ENCODE measurements at regions not wholly inside any gene's neighbourhood (a gene's known extent, or its start where the extent isn't known, plus 50 kb on each side); places are given as distances from the start of the nearest gene placed in this dataset.

GRCh38 chr2:199160081-199160480 is 297.7 kb downstream of the SATB2 start:
- DNase-seq: no peak
- H3K27ac Mint-ChIP-seq: no peak overlapping the region
- H3K9me3 Mint-ChIP-seq: peaks cover 13% of the 10 kb centered on the region
- H3K27me3 Mint-ChIP-seq: no peaks in the 10 kb centered on the region
- H3K4me1 Mint-ChIP-seq (ENCODE audit: low read depth): no peaks in the 10 kb centered on the region
- H3K4me3 Mint-ChIP-seq: no peak overlapping the region
- no peaks in the 10 kb centered on the region for H3K36me3 Mint-ChIP-seq (ENCODE audit: low read depth)

GRCh38 chr2:199148076-199148845 is 309.5 kb downstream of the SATB2 start:
- no peaks in the 10 kb centered on the region for H3K4me1 Mint-ChIP-seq (ENCODE audit: low read depth)
- no peaks in the 10 kb centered on the region for H3K36me3 Mint-ChIP-seq (ENCODE audit: low read depth)
- no peak overlapping the region for H3K4me3 Mint-ChIP-seq
- peaks cover under 1% of the 10 kb centered on the region for H3K9me3 Mint-ChIP-seq
- no peak overlapping the region for H3K27ac Mint-ChIP-seq
- DNase-seq: no peak
- no peaks in the 10 kb centered on the region for H3K27me3 Mint-ChIP-seq

- no peaks in the 10 kb centered on the region for H3K27me3 Mint-ChIP-seq
- no peak overlapping the region for H3K4me3 Mint-ChIP-seq
- no peak for DNase-seq
- H3K27ac Mint-ChIP-seq: no peak overlapping the region
- H3K9me3 Mint-ChIP-seq: no peaks in the 10 kb centered on the region
- no peaks in the 10 kb centered on the region for H3K4me1 Mint-ChIP-seq (ENCODE audit: low read depth)
- no peaks in the 10 kb centered on the region for H3K36me3 Mint-ChIP-seq (ENCODE audit: low read depth)
These were observed 310.5 kb downstream of the SATB2 start for GRCh38 chr2:199147216-199147615.

GRCh38 chr2:199144546-199144945 is 313.2 kb downstream of the SATB2 start:
- Mint-ChIP-seq H3K27ac (no peak overlapping the region), H3K9me3 (no peaks in the 10 kb centered on the region), H3K4me3 (no peak overlapping the region), H3K27me3 (no peaks in the 10 kb centered on the region), H3K4me1 (ENCODE audit: low read depth) (no peaks in the 10 kb centered on the region), H3K36me3 (ENCODE audit: low read depth) (no peaks in the 10 kb centered on the region)
- no peak for DNase-seq

GRCh38 chr2:199144036-199144435 is 313.7 kb downstream of the SATB2 start:
- Mint-ChIP-seq H3K4me1 (ENCODE audit: low read depth) (no peaks in the 10 kb centered on the region), H3K36me3 (ENCODE audit: low read depth) (no peaks in the 10 kb centered on the region), H3K27ac (no peak overlapping the region), H3K4me3 (no peak overlapping the region), H3K27me3 (no peaks in the 10 kb centered on the region), H3K9me3 (no peaks in the 10 kb centered on the region)
- no peak for DNase-seq

- no peak for DNase-seq
- no peaks in the 10 kb centered on the region for H3K36me3 Mint-ChIP-seq (ENCODE audit: low read depth)
- H3K4me3 Mint-ChIP-seq: no peak overlapping the region
- no peaks in the 10 kb centered on the region for H3K4me1 Mint-ChIP-seq (ENCODE audit: low read depth)
- H3K27ac Mint-ChIP-seq: no peak overlapping the region
- H3K9me3 Mint-ChIP-seq: no peaks in the 10 kb centered on the region
- no peaks in the 10 kb centered on the region for H3K27me3 Mint-ChIP-seq
These were observed 321.1 kb downstream of the SATB2 start for GRCh38 chr2:199136681-199137080.

GRCh38 chr2:199136242-199136641 is 321.5 kb downstream of the SATB2 start:
- Mint-ChIP-seq H3K9me3 (no peaks in the 10 kb centered on the region), H3K4me3 (no peak overlapping the region), H3K27me3 (no peaks in the 10 kb centered on the region), H3K4me1 (ENCODE audit: low read depth) (no peaks in the 10 kb centered on the region), H3K27ac (no peak overlapping the region), H3K36me3 (ENCODE audit: low read depth) (no peaks in the 10 kb centered on the region)
- no peak for DNase-seq

GRCh38 chr2:199131876-199132275 is 325.9 kb downstream of the SATB2 start:
- no peaks in the 10 kb centered on the region for H3K36me3 Mint-ChIP-seq (ENCODE audit: low read depth)
- H3K27ac Mint-ChIP-seq: no peak overlapping the region
- no peak overlapping the region for H3K4me3 Mint-ChIP-seq
- no peaks in the 10 kb centered on the region for H3K4me1 Mint-ChIP-seq (ENCODE audit: low read depth)
- H3K27me3 Mint-ChIP-seq: no peaks in the 10 kb centered on the region
- no peaks in the 10 kb centered on the region for H3K9me3 Mint-ChIP-seq
- DNase-seq: no peak

- Mint-ChIP-seq H3K27ac (no peak overlapping the region), H3K4me1 (ENCODE audit: low read depth) (no peaks in the 10 kb centered on the region), H3K36me3 (ENCODE audit: low read depth) (no peaks in the 10 kb centered on the region), H3K27me3 (no peaks in the 10 kb centered on the region), H3K9me3 (no peaks in the 10 kb centered on the region), H3K4me3 (no peak overlapping the region)
- no peak for DNase-seq
These were observed 326.5 kb downstream of the SATB2 start for GRCh38 chr2:199131136-199131655.

GRCh38 chr2:199130501-199130900 is 327.2 kb downstream of the SATB2 start:
- no peak for DNase-seq
- Mint-ChIP-seq H3K4me3 (no peak overlapping the region), H3K9me3 (no peaks in the 10 kb centered on the region), H3K27ac (no peak overlapping the region), H3K36me3 (ENCODE audit: low read depth) (no peaks in the 10 kb centered on the region), H3K27me3 (no peaks in the 10 kb centered on the region), H3K4me1 (ENCODE audit: low read depth) (no peaks in the 10 kb centered on the region)

- H3K27me3 Mint-ChIP-seq: no peaks in the 10 kb centered on the region
- no peaks in the 10 kb centered on the region for H3K4me1 Mint-ChIP-seq (ENCODE audit: low read depth)
- H3K36me3 Mint-ChIP-seq (ENCODE audit: low read depth): no peaks in the 10 kb centered on the region
- DNase-seq: no peak
- H3K4me3 Mint-ChIP-seq: no peak overlapping the region
- no peaks in the 10 kb centered on the region for H3K9me3 Mint-ChIP-seq
- no peak overlapping the region for H3K27ac Mint-ChIP-seq
These were observed 329.1 kb downstream of the SATB2 start for GRCh38 chr2:199128476-199129229.

- no peak for DNase-seq
- Mint-ChIP-seq H3K27ac (no peak overlapping the region), H3K27me3 (no peaks in the 10 kb centered on the region)
These were observed 337.9 kb downstream of the SATB2 start for GRCh38 chr2:199119796-199120195.

GRCh38 chr2:199118673-199119112 is 339.0 kb downstream of the SATB2 start:
- no peak for DNase-seq
- Mint-ChIP-seq H3K36me3 (ENCODE audit: low read depth) (no peaks in the 10 kb centered on the region), H3K27ac (no peak overlapping the region), H3K4me1 (ENCODE audit: low read depth) (no peaks in the 10 kb centered on the region), H3K27me3 (no peaks in the 10 kb centered on the region), H3K9me3 (peaks cover 2% of the 10 kb centered on the region), H3K4me3 (no peak overlapping the region)

More at GRCh38 chr2:199119796-199120195, 337.9 kb downstream of the SATB2 start:
- H3K4me1 Mint-ChIP-seq (ENCODE audit: low read depth): no peaks in the 10 kb centered on the region
- H3K9me3 Mint-ChIP-seq: peaks cover 2% of the 10 kb centered on the region
- H3K4me3 Mint-ChIP-seq: no peak overlapping the region
- H3K36me3 Mint-ChIP-seq (ENCODE audit: low read depth): no peaks in the 10 kb centered on the region

GRCh38 chr2:199115169-199115568 is 342.6 kb downstream of the SATB2 start:
- Mint-ChIP-seq H3K9me3 (no peaks in the 10 kb centered on the region), H3K4me3 (no peak overlapping the region), H3K4me1 (ENCODE audit: low read depth) (no peaks in the 10 kb centered on the region), H3K27ac (no peak overlapping the region), H3K36me3 (ENCODE audit: low read depth) (no peaks in the 10 kb centered on the region), H3K27me3 (no peaks in the 10 kb centered on the region)
- no peak for DNase-seq

- H3K4me3 Mint-ChIP-seq: no peak overlapping the region
- DNase-seq: no peak
- no peaks in the 10 kb centered on the region for H3K9me3 Mint-ChIP-seq
- no peak overlapping the region for H3K27ac Mint-ChIP-seq
- H3K4me1 Mint-ChIP-seq (ENCODE audit: low read depth): no peaks in the 10 kb centered on the region
- no peaks in the 10 kb centered on the region for H3K36me3 Mint-ChIP-seq (ENCODE audit: low read depth)
- no peaks in the 10 kb centered on the region for H3K27me3 Mint-ChIP-seq
These were observed 344.6 kb downstream of the SATB2 start for GRCh38 chr2:199113111-199113510.
